H54 (cell line): ENCODE measurements at regions not wholly inside any gene's neighbourhood (a gene's known extent, or its start where the extent isn't known, plus 50 kb on each side); places are given as distances from the start of the nearest gene placed in this dataset.
"Not testable (repeated sequence)": the region's sequence is repeated elsewhere in the genome, so short reads cannot be mapped to it uniquely, and the experiment has no call there.

Source experiments
- DNase-seq: peaks from one replicate; pipeline ENCODE4 v3.0.0; 2011; ENCODE audit warnings: low spot score, mixed read lengths; ENCODE audit not compliant: insufficient read length
- FAIRE-seq: peaks from 3 replicates; lab custom pipeline; 2011; peaks lifted over from hg19 to GRCh38; lab: Jason Lieb, UNC
- POLR2A ChIP-seq: IDR thresholded peaks from 2 replicates; pipeline ENCODE4 v1.6.1; 2011; ENCODE audit warnings: low read depth, mild to moderate bottlenecking, low read length

DNA sequence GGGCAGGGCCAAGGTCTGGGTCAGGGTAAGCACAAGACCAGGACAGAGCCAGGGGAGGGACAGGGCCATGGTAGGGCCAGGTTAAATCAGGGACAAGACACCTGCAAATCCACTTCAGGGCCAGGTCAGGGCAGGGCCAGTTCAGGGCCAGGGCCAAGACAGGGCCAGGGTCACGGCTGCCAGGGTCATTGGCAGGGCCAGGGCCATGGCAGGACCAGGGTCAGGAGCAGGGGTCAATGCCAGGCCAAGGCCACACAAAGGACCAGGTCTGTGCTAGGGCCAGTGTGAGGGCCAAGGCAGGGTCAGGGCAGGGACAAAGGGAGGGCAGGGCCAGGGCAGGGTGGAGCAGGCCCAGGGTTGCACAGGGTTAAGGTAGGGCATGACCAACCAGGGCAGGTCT, 399.2 kb downstream of the GOLGA6L6 start:
- DNase-seq, FAIRE-seq: not testable (repeated sequence)

DNA sequence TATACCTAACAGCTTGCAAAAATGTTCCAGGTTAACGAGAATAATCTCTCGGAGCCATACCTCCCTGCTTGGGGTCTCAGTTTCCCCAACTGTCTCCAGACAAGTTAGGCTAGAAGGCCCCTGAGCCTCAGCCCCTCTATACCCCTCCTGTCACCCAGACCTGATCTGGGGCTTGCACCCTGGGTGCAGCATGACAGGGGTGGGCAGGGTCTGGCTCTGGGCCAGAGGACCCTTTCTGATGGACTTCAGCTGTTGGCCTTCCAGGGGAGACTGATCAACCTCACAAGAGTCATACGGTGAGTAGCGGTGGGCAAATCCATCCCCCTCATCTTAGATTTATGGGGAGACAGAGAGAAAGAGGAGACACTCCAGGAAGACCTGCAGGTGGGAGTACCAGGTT, 416.9 kb downstream of the GOLGA6L6 start:
- DNase-seq, FAIRE-seq: not testable (repeated sequence)

DNA sequence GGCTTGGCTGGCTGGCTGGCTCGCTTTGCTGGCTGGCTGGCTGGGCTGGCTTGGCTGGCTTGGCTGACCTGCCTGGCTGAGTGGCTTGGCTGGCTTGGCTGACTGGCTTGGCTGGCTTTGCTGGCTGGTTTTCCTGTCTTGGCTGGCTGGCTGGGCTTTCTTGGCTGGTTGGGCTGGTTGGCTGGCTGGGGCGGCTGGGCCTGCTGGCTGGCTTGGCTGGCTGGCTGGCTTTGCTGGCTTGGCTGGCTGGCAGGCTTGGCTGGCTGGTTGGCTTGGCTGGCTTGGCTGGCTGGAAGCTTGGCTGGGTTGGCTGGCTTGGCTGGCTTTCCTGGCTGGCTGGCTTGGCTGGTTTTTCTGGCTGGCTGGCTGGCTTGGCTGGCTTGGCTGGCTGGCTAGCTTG, 435.6 kb downstream of the GOLGA6L6 start:
- no peak for TF ChIP-seq POLR2A
- FAIRE-seq (no peak), DNase-seq (no peak)

DNA sequence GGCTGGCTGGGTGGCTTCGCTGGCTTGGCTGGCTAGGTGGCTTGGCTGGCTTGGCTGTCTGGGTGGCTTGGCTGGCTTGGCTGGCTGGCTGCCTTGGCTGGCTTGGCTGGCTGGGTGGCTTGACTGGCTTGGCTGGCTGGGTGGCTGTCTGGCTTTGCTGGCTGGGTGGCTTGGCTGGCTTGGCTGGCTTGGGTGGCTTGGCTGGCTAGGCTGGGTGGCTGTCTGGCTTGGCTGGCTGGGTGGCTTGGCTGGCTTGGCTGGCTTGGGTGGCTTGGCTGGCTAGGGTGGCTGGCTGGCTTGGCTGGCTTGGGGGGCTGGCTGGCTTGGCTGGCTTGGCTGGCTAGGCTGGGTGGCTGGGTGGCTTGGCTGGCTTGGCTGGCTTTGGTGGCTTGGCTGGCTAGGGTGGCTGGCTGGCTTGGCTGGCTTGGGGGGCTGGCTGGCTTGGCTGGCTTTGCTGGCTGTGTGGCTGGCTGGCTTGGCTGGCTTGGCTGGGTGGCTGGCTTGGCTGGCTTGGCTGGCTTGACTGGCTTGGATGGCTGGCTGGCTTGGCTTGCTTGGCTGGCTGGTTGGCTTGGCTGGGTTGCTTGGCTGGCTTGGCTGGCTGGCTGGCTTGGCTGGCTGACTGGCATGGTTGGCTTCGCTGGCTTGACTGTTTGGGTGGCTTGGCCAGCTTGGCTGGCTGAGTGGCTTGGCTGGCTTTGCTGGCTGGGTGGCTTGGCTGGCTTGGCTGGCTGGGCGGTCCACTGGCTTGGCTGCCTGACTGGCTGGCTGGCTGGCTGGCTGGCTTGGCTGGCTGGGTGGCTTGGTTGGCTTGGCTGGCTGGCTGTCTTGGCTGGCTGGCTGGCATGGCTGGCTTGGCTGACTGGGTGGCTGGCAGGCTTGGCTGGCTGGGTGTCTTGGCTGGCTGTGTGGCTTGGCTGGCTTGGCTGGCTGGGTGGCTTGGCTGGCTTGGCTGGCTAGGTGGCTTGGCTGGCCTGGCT, 436.3 kb downstream of the GOLGA6L6 start:
- not testable (repeated sequence) for DNase-seq, FAIRE-seq

DNA sequence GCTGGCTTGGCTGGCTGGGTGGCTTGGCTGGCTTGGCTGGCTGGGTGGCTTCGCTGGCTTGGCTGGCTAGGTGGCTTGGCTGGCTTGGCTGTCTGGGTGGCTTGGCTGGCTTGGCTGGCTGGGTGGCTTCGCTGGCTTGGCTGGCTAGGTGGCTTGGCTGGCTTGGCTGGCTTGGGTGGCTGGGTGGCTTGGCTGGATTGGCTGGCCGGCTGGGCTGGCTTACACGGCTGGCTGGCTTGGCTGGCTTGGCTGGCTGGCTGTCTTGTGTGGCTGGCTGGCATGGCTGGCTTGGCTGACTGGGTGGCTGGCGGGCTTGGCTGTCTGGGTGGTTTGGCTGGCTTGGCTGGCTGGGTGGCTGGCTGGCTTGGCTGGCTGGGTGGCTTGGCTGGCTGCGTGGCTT, 437.0 kb downstream of the GOLGA6L6 start:
- not testable (repeated sequence) for FAIRE-seq, DNase-seq

DNA sequence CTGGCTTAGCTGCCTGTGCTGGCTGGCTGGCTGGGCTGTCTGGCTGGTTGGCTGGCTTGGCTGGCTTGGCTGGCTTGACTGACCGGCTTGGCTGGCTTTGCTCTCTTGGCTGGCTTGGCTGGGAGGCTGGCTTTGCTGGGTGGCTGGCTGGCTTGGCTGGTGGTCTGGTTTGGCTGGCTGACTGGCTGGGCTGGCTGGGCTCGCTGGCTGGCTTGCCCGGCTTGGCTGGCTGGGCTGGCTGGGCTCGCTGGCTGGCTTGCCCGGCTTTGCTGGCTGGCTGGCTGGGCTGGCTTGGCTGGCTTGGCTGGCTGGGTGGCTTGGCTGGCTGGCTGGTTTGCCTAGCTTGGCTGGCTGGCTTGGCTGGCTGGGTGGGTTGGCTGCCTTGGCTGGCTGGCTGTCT, 438.7 kb downstream of the GOLGA6L6 start:
- not testable (repeated sequence) for DNase-seq, FAIRE-seq

DNA sequence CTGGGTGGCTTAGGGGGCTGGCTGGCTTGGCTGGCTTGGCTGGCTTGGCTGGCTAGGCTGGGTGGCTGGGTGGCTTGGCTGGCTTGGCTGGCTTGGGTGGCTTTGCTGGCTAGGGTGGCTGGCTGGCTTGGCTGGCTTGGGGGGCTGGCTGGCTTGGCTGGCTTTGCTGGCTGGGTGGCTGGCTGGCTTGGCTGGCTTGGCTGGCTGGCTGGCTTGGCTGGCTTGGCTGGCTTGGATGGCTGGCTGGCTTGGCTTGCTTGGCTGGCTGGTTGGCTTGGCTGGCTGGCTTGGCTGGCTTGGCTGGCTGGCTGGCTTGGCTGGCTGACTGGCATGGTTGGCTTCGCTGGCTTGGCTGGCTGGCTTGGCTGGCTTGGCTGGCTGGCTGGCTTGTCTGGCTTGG, 439.4 kb downstream of the GOLGA6L6 start:
- not testable (repeated sequence) for FAIRE-seq, DNase-seq

DNA sequence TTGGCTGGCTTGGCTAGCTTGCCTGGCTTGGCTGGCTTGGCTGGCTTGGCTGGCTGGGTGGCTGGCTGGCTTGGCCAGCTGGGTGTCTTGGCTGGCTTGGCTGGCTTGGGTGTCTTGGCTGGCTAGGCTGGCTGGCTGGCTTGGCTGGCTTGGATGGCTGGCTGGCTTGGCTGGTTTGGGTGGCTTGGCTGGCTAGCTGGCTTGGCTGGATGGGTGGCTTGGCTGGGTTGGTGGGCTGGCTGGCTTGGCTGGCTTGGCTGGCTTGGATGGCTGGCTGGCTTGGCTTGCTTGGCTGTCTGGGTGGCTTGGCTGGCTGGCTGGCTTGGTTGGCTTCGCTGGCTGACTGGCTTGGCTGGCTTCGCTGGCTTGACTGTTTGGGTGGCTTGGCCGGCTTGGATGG, 440.3 kb downstream of the GOLGA6L6 start:
- DNase-seq, FAIRE-seq: not testable (repeated sequence)

DNA sequence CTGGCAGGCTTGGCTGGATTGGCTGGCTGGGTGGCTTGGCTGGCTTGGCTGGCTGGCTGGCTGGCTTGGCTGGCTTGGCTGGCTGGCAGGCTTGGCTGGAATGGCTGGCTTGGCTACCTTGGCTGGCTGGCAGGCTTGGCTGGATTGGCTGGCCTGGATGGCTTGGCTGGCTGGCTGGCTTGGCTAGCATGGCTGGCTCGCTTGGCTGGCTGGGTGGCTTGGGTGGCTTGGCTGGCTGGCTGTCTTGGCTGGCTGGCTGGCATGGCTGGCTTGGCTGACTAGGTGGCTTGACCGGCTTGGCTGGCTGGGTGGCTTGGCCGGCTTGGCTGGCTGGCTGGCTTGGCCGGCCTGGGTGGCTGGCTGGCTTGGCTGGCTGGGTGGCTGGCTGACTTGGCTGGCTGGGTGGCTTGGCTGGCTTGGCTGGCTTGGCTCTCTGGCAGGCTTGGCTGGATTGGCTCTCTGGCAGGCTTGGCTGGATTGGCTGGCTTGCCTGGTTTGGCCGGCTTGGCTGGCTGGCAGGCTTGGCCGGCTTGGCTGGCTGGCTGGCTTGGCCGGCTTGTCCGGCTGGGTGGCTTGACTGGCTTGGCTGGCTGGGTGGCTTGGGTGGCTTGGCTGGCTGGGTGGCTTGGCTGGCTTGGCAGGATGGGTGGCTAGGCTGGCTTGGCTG, 440.9 kb downstream of the GOLGA6L6 start:
- DNase-seq, FAIRE-seq: not testable (repeated sequence)

DNA sequence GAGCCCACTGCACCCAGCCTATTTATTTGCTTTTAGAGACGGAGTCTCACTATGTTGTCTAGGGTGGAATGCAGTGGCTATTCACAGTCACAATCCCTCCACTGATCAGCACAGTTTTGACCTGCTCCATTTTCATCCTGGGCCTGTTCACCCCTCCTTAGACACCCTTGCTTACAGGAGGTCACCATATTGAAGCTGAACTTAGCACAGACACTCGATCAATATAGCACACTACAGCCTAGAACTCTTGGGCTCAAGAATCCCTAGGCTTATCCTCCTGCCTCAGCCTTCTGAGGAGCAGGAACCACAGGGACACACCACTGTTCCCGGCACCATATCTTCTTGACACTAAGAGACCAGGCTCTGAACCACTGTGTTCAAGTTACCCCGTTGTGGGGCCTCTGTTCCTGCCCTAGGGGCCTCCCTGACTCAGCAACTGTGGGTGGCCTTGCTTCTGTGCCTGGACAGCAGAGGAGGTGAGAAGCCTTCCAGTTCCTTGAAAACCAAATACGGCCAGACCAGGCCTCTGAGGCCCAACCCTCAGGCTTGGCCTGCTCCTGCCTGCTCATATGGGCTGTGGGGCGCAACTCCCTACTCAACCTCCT, 445.8 kb downstream of the GOLGA6L6 start:
- not testable (repeated sequence) for DNase-seq, FAIRE-seq

DNA sequence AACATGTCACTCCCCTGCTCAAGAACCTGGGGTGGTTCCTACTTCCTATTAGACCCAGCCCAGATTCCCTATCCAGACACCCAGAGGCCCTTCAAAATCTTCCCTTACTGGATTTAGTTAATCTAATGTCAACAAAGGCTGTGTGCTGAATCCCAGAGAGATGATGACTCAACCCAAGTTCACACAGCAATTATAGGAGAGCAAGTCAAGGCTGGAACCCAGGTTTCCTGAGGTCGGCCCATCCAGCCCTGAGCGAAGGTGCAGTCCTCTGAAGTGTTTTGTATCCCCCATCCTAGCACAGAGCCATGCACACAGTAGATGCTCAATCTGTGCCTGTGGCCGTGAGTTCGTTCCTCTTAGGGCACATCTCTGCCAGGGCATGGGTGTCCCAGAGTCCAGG, 452.1 kb downstream of the GOLGA6L6 start:
- DNase-seq, FAIRE-seq: not testable (repeated sequence)

DNA sequence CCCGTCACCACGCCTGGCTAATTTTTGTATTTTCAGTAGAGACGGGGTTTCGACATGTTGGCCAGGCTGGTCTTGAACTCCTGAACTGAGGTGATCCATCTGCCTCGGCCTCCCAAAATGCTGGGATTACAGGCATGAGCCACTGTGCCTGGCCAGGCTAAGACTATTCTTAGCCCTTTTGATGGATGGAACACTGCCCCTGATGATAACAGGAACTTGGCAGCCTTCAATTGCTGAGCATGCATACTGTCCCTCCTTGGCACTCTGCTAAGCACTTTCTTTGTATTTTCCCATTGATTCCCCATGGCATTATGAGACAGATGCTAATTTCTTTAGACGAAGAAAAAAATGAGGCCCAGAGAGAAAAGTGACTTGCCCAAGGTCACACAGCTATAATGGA, 457.6 kb downstream of the GOLGA6L6 start:
- DNase-seq, FAIRE-seq: not testable (repeated sequence)

DNA sequence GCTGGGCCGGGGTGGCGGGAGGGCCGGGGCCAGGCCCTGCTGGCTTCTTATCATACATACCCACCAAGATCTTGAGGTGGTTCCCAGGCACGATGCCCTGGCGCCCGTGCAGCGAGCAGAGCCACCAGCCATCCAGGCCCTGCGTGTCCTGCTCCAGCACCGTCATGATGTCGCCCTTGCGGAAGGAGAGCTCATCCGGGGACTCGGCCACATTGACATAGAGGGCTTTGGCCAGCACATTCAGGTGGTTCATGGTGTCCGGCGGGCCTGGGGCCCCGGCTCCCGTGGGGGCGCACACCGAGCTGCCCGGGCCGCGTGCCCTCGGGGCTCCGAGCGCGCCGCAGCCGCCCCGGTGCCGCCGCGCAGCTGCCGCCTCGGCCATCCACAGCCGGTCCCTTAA, 467.5 kb downstream of the GOLGA6L6 start:
- not testable (repeated sequence) for FAIRE-seq, DNase-seq

DNA sequence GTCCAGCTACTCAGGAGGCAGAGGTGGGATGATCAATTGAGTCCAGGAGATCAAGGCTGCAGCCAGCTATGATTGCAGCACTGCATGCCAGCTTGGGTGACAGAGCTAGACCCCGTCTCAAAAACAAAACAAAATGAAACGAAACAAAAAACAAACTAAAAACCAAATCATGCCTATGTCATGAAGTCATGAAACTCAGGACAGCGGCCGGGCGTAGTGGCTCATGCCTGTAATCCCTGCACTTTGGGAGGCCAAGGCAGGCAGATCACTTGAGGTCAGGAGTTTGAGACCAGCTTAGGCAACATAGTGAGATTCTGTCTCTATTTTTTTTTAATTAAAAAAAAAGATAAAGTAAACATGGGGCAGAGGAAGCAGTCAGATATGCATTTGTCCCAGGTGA, 472.6 kb downstream of the GOLGA6L6 start:
- not testable (repeated sequence) for FAIRE-seq, DNase-seq

DNA sequence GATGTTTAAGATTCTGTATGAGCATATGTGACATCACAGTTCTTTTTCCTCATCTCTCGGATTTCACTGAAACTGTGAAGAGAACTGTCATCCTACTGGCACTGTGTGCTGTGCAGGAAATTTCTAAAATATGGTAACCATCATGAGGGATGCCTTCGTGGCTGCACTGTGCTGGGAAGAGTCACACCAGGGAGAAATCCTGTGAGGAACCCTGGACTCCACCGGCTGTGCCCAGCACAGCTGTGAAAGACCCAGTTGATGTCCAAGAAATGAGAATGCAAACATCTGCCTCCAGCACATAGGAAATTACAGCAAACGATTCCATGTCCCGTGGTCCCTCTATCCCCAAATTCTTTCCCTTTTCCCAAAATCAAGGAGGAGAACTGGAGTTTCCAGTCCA, 475.4 kb downstream of the GOLGA6L6 start:
- DNase-seq, result not testable (repeated sequence)

DNA sequence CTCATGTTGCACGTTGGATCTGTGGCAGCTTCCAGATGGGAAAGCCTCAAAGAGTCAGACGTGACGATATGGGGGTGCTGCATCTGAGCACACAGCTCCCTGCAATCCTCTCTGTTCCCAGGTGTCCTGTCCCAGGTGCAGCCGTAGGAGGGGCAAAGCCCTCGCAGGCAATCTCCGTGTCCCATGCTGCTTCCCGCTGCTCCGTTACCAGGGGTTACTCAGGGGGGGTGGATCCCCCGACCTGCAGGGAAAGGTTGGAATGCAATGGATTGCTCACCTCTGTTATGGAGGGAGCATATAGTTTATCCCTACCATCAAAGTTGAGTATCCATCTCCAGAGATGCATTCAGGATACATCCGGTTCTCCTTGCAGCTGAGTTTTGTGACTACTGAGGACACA, 476.1 kb downstream of the GOLGA6L6 start:
- not testable (repeated sequence) for FAIRE-seq, DNase-seq

More for the DNA sequence above, 475.4 kb downstream of the GOLGA6L6 start:
- FAIRE-seq, result not testable (repeated sequence)

DNA sequence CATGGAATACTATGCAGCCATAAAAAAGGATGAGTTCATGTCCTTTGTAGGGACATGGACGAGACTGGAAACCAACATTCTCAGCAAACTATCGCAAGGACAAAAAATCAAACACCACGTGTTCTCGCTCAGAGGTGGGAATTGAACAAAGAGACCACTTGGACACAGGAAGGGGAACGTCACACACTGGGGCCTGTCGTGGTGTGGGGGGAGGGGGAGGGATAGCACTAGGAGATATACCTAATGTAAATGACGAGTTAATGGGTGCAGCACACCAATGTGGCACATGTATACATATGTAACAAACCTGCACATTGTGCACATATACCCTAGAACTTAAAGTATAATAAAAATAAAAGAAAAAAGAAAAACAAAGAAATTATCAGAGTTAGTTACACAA, 478.4 kb downstream of the GOLGA6L6 start:
- FAIRE-seq, result not testable (repeated sequence)

DNA sequence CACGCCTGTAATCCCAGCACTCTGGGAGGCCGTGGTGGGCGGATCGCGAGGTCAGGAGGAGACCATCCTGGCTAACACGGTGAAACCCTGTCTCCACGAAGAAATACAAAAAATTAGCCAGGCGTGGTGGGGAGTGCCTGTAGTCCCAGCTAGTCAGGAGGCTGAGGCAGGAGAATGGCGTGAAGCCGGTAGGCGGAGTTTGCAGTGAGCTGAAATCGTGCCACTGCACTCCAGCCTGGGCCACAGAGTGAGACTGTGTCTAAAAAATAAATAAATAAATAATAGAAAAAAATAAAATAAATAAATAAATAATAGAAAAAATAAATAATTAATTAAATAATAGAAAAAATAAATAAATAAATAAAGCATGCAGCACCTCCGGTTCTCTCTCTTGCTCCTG, 480.8 kb downstream of the GOLGA6L6 start:
- FAIRE-seq, DNase-seq: not testable (repeated sequence)

More for the DNA sequence above, 478.4 kb downstream of the GOLGA6L6 start:
- not testable (repeated sequence) for DNase-seq

DNA sequence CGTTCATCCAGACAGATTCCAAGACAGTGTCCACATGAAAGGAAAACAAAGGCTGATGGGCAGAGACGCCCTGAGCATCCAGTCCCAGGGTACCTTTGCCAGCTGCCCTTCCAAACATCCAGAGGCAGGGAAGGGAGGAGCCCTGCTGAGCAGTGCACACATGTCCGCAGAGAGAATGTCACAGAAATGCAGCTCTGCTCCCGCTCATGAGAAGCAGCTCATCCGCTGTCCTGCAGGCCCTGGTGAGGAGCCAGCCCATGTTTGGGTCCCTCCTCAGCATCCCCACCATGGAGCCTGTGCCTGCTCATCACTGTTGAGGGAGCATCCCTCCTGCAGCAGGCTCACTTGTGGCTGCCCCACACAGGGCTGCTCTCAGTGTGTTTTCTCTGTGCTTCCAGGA, 484.7 kb downstream of the GOLGA6L6 start:
- not testable (repeated sequence) for DNase-seq, FAIRE-seq

DNA sequence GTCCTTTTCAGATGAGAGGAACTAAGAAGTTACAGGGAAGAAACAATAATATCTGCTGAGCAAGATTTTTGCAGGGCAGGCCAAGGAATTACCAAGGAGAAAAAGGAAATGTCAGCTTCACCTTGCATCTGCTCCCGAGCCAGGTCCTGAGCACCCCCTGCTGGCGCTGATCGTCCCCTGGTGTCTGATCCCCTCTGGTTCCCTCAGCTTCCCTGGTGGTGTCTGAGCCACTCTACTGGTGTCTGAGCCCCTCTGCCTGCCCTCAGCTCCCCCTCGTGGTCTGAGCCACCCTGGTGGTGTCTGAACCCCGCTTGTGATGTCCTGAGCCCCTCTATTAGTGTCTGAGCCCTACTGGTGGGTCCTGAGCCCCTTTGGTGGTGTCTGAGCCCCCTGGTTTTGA, 485.7 kb downstream of the GOLGA6L6 start:
- FAIRE-seq, DNase-seq: not testable (repeated sequence)
